ENCODE measurements at regions not wholly inside any gene's neighbourhood (a gene's known extent, or its start where the extent isn't known, plus 50 kb on each side); places are given as distances from the start of the nearest gene placed in this dataset.

DNA sequence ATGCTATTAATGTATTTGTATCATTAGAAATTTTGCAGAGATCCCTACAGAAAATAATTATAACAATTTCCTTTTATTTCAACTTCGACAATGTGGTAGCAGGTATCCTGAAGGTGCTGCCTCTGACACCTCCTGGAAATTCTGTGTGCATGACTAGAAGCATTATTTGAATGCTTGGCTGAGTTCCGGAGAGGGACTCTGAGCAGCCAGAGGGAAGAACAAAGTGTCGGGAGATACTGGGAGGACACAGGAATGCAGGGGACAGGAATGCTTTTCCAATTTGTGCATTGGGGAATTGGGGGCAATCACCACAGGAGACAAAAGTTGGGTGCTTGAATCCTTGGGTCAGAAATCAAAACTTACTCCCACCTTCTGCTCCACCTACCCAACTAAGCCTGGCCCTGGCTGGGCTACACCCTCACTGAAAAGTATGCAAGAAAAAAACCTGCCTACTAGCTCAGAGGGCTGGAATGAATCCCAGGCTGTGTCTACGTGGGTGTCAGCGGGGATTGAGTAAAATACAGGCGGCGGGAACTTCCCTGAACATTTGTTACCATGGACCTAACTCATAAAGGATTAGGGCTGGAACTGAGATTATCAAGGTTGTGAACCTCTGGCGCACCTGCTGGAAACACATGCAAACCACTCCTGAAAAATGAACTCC, 299.3 kb downstream of the SOX11 start:
- no peak for DNase-seq

DNA sequence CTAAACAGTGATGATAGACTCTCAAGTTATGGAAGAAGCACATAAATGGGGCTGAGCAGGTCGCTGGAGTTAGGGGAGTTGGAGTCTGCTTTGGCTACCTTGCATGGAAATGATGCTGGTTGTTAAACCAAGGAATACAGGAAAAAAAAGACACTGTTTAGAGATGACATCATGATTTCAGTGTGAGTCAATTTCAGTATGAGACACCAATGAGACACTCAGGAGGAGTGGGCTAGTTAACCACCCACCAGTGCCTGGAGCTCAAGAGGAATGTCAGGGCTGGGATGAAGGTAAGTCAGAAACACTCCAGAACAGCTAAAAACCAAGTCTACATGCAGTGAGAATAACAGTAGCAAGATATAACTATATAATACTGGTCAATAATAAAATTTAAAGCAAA, 303.6 kb downstream of the SOX11 start:
- no peak for DNase-seq

DNA sequence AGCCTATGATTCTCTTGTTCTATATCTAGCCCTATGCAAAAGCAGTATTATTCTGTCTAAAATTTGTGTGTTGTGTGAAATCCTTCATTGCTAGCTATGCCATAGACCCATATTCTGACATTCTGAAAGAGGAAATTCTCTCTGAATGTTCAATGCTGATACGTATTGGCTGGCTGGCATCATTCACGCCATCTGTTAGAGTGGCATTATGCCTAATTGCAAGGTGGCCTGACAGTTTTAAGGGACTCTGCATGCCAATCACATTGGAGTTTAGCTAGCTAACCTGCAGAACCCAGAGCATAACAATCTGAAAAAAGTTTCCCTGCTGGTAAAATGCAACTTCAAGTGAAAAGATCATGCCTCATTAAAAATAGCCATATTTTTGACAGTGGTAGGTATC, 316.0 kb downstream of the SOX11 start:
- no peak for DNase-seq

DNA sequence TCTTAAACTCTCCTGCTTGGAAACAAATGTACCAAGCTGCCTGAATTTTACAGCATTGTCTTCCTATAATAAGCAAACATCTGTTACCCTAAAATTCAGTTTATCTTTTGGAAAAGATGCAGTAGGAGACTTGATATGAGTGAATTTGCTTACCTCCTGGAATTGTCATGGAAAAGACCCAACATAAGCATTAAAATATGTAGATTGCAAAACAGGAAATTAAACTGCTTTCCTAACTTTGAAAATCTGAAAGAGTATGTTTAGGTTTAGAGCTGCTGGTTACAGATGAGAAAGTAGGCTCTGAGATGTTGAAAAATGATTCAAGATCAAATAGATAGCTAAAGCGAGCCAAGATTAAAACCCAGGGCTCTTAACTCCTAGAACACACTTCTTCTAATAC, 316.5 kb downstream of the SOX11 start:
- no peak for DNase-seq

DNA sequence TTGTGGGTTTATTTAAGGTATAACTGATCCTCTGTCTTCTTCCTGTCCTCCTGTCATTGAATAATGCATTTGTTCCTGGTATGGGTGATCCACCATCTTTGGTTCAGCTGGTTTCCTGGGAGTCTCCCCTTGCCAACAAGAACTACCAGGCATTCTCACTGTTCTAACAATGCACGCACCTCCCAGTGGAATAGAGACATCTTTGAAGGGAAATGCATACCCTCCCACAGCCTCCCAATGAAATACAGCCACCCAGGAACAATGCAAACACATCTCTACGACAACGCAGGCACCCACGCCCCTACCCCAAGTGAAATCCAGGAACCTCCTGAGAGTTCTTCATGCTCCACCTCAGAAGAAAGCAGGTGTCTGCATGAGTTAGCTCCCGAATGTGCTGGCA, 318.0 kb downstream of the SOX11 start:
- no peak for DNase-seq

DNA sequence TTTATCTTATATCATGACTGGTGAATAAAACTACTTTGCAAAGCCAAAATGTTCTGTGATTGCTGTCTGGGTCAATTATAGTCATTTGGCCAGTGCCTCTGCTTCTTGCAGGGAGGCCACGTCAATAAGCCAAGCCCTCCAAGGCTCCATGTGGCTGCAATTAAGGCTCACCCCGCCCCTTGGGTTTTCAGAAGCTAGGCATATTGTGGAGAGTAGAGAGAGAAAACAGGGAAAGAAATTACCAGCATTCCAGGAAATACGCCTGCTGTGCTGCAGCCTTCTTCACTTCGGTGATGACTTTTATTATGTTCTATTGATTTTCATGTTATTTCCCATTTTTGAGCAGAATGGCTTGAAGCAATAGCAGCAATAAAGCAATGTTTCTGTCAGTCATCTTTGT, 319.7 kb downstream of the SOX11 start:
- no peak for DNase-seq

DNA sequence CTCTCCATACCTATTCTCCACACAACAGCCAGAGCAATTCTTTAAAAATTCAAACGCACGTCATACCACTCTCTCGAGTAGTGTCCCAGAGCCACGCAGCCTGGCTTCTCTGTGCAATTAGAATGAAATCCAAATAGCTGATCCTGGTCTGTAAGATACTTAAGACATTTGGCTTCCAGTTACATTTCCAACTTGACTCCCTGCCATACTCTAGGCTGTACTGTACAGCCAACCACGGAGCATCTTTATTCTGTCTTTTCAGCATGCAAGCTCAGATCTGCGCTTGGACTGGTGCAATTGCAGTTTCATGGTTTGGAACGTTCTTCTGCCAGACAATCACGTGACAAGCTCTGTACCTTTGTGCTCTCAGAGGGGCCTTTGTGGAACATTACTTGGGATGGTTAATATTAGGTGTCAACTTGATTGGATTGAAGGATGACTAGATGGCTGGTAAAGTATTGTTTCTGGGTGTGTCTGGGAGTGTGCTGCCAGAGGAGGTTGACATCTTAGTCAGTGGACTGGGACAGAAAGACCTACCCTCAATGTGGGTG, 325.6 kb downstream of the SOX11 start:
- DNase-seq = no peak

DNA sequence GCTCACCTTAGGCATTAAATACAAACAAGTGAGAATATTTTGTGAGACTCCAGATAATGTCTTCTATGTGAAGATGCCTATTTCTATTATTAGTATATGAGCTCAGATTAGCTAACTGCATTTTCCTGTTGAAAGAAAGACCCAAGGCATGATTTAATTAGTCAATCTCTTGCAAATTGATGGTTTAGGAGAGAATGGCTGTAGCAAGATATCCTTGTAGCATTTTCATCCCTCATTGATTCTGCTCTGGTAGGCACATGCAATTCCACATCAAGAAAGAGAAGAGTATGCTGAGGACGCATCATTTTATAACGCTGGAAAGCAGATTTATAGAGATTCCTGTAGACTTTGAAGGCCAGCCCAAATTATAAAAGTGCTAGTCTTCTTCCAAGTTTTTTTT, 332.0 kb downstream of the SOX11 start:
- no peak for DNase-seq

DNA sequence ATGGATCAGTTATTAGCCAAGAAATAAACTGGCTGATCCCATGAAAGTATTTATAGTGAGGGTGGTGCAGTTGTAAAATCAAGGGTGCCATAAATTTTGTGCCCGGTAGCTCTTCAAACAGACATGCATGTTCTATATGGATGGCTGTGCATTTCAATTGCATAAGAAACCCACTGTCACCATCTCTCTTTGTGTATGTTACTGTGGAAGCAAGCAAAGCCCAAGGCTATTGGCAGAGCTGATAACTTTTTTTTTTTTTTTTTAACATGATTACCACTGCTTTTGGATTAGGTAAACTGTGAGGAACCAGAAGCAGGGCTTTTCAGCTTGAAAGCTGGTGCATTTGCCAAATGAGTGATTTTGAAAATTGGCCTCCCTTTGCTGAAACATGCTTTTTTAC, 332.6 kb downstream of the SOX11 start:
- no peak for DNase-seq

DNA sequence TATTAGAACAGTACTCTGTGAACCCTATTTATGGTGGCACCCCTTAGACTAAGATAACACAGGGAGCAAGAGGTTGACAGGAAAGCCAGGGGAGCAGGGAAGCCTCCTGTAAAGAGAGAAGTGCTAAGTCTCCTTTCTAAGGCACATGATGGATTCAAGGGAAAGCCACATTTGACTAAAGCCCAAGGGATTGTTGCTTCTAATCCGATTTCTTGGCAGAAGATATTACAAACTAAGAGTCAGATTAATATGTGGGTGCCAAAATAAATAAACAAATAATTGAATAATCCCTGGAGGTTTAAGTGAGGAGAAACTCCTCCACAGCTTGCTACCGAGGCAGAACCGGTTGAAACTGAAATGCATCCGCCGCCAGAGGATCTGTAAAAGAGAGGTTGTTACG, 333.2 kb downstream of the SOX11 start:
- no peak for DNase-seq

DNA sequence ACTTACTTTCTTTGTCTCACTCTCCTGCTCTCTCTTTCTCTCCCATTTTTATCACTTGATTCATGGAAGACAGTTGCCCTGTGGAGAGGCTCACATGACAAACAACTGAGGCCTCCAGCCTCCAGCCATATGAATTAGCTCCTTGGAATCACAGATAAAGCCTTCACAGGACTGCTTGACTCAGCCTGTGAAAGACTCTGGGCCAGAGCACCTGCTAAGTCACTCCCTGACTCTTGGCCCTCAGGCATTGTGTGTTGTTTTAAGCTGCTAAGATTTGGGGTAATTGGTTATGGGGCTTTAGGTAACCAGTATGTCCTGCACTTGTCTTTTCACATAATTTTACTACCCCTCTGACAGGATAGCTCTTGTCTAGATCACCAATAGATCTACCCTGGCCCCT, 334.9 kb downstream of the SOX11 start:
- no peak for DNase-seq

DNA sequence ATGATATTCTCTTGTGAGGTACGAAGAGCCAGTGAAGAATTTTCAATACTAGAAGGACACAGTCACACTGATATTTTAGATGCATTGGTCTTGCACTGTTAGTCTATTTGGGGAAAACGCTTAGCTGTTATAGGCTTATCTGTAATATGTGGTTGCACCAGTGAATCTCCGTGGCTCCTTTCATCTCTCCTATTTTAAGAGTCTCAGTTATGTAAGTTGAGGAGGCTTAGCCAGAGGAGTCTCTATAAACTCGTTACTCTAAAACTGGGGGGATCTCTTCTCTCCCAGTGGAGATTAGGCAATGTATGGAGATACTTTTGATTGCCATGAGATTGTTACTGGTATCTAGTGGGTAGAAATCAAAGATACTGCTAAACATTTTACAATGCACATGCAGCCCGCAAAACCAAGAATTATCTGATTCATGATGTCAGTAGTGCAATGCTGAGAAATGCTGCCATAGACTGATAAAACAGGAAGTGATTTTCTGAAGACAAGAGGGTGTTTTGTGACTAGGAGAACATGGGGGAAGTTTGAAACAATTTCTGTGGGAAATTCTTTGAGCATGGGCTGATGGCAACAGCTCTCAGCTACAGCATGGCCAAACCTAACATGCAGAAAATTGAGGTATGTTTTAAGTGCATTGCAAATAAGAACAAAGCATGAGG, 339.1 kb downstream of the SOX11 start:
- DNase-seq = no peak

DNA sequence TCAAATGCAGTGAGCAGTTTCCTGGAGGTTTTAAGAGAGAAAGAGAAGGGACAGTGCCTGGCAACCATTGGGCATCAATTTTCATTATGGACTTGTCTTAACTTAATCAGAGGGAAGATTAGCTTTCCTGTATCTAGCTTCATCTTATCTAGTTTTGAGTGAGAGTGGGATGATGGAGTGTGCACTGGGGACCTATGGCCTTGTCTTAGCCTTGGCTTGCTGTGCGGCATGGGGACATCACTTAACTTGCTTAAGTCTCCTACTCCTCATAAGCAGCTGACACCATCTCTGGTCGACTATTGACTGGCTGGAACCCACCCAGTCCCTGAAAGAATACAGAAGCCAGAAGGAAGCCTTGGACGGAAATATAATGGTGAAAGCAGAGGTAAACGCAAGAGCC, 344.0 kb downstream of the SOX11 start:
- DNase-seq = no peak

DNA sequence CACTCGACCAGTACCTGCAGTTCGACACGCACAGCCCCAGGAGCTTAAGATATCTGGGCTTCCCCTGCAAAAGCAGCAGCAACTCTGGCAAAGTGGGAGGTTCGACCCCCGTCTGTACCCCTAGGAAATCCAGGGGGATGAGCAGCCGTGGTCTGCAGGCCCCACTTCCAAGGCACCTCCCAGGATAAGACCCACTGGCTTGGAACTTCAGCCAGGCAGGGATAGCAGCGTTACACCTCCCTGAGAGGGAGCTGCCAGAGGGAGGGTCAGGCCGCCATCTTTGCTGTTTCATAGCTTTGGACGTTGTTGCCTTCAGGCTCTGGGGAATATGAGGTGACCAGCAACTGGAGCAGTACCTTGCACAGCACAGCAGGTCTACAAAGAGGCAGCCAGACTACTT, 351.1 kb downstream of the SOX11 start:
- no peak for DNase-seq

DNA sequence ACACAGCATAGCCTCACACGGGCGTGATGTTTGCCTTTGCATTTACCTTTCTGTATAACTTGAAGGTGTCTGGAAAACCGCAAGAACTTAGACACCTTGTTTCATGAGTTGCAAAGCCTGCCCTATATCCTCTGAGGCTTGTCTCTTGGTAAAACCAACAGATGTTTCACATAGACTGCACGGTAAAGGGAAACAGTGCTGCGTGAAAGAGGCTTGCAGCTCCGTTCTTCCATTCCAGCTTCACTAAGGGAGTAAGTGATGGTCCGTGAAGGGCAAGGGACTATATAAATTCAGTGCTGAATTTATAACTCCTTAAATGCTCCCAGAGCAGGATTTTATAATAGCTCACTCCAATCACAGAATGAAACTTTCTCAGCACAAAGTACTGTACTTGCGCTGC, 360.5 kb downstream of the SOX11 start:
- DNase-seq = no peak

DNA sequence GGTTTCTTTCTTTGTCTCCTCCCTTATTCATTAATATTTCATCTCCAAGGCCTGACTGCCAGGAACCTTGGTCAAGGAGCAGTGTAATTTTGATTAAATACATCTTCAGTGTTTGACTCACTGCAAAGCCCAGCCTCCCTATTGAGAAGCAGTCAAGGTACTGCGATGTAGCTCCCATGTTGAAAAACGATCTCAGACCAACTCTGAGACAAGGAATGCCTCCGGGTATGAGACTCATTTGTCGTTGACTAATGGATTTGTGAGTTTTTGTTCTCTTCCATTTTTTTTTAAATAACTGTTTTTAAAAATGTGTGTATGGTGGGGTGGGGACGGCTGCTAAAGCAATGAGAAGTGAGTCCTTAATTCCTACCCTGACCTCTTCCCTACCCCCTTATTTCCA, 361.6 kb downstream of the SOX11 start:
- DNase-seq = no peak

DNA sequence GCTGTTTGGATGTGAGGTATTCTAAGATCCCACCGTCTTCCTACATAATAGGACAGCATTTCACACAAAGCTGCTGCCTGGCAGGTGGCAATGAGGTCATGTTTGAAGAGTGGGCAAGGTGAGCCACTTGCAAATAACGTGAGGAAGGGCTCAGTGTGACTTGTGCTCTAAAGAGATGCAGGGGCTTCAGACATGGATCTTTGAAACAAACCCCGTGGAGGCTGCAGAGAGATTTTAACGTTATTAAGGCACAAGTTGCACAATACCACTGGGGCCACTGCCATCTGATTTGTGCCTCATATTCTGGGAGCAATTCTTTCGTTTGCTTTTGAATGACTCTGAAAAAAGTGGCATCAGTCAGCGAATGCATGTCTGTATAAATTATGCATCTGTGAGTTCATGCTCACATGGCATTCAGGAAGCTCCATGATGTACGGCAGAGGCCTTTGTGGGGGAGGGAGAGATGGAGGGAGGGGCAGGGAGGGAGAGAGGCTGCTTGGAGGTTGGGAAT, 362.0 kb downstream of the SOX11 start:
- DNase-seq = no peak

DNA sequence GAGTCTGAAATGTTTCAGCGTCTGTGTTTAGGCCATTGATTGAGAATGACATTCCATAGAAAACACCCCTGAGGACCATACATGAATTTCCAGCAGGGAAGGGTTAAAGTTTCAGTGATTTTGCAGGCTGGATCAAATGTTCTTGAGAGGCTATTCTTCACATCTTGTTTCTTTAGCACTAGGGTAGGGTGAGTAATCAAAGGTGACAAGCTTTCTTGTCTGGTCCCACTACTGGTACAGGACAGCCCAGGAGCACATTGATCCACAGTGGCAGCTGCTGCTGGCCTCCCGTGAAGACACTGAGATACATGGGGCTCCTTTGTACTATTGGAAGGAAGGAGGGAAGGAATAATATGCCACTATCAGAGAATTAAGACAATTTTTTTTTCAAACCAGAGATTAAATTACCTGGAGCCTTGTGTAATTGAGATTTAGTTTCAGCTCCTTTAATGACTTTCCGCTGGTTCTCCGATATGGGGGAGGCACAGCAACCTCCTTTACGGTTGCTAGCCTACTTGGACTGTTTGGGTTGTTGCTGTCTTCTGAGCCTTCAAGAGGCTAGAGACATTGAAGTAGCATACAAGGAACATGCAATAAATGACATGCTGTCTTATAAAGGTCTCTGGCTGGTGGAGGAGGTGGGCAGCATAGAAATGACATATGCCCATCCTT, 368.9 kb downstream of the SOX11 start:
- DNase-seq = no peak

DNA sequence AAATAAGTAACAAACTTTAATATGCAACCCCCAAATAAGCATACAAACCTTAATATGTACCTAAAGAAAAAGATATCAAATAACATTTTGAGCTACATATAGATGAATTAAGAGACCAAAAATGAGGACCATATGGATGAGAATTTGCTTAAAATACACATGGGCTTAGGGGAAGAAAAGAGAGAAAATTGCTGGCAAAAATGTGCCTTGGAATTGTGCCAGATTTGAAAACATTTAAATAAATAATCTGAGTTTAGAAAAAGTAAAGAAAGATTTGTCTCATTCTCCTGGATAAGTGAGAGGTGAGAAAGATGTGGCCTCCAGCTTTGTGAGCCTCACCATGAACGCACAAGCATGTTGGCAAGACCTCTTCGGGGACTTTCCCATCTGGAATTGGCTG, 372.6 kb downstream of the SOX11 start:
- no peak for DNase-seq

DNA sequence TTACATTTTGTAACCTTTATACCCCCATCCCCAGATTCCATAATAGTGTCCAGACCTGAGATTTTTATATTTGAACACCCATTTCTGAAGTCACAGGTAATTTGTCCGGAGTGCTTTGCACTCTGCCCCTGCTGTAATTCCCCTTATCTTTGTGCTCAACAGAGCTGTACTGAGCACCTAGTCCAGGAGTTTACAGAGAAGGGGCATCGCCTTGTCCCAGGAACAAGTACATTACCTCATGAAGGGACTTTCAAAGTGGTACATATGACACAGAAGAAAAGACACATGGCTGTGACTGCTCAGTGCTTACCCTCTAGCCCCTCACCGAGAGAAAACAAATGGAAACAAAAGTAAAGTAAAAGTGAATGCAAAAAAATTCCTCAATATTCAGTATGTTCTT, 373.5 kb downstream of the SOX11 start:
- no peak for DNase-seq

DNA sequence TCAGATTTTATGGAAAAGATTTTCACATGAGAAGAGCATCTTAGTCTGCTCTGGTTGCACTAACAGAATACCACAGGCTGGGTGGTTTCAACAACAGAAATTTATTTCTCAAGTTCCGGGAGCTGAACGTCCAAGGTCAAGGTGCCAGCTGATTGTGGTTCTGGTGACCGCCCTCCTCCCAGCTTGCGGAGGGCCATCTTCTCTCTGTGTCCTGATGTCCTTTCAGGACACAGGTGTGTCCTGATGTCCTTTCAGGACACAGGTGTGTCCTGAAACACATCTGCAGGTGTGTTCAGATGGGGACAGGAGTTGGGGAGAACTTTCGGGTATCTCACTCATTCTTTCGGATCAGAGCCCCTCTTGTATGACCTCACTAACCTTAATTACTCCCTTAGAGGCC, 374.9 kb downstream of the SOX11 start:
- DNase-seq = no peak

DNA sequence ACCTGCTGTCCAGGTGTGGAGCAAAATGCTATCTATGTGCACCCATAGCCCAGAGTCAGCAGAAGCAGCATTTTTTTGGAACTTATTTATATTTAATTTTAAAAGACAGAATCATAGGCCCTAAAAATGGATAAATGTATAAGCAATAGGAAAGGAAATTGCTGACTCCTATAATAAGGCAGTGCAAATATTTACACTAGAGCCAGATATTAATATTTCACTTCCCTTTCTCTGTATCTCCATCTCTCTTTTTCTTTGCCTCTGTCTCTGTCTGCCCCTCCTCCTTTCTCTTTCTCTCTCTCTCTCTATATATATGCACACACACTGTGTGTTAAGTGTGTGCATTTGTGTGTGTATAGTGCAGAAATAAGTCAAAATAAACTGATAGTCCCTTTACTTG, 375.6 kb downstream of the SOX11 start:
- DNase-seq = no peak

DNA sequence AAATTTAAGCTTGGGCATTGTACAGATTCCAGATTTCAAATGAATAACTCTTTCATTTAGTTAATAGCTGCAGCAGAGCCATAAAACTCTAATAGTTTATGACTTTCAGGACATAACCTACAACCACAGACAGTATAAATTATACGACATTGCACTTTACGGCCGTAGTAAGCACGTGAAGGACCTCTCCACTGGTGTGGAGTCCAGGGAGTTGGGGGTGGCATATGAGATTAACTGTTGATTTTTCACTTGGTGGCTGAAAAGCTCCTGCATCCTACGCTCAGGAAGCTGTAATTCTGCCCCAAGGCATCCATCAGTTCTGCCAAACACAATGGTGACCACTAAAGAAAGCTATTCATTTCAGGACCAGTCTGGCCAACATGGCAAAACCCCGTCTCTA, 376.2 kb downstream of the SOX11 start:
- DNase-seq = no peak

DNA sequence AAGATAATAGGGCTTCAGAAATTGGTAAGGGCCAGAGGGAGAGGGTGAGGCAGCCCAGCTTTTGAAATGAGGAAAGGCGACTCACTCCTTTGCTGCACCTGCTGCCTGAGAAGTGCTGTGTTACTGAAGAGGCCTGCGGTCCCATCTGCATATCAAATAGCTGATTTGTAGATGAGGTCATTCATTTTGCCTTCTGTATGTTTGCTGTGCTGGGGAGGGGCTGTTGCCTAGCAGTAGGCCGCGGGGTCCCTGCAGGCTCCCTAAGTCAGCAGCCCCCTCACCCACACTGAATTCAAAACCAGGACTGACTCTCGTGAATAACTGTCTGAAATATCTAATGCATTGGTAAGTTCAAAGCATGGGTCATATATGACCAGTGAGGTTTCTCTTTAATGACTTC, 377.2 kb downstream of the SOX11 start:
- DNase-seq = no peak
